Activated CD4-positive, alpha-beta T cell treated with anti-CD3 and anti-CD28 coated beads, Interleukin-2, amount 10 ng/mL, durations not matched to agents 24 days and 14 days (primary cell): ENCODE measurements at regions not wholly inside any gene's neighbourhood (a gene's known extent, or its start where the extent isn't known, plus 50 kb on each side); places are given as distances from the start of the nearest gene placed in this dataset.

Source experiments
- DNase-seq: peaks from one replicate; pipeline ENCODE4 v3.0.0; 2022
- H3K27ac Mint-ChIP-seq: one replicate; pipeline ENCODE4 v1.8.0; 2022; ENCODE audit warnings: mild to moderate bottlenecking, mixed read lengths
- H3K27me3 Mint-ChIP-seq: one replicate; pipeline ENCODE4 v1.8.0; 2022; ENCODE audit warnings: mixed read lengths
- H3K36me3 Mint-ChIP-seq: one replicate; pipeline ENCODE4 v1.8.0; 2022; ENCODE audit warnings: low read depth, mild to moderate bottlenecking, mixed read lengths
- H3K4me1 Mint-ChIP-seq: one replicate; pipeline ENCODE4 v1.8.0; 2021; ENCODE audit warnings: mixed read lengths
- H3K4me3 Mint-ChIP-seq: one replicate; pipeline ENCODE4 v1.8.0; 2022; ENCODE audit warnings: mild to moderate bottlenecking, moderate library complexity, mixed read lengths
- H3K9me3 Mint-ChIP-seq: one replicate; pipeline ENCODE4 v1.8.0; 2021; ENCODE audit warnings: mixed read lengths
- intact Hi-C: fragments of 100-400 bp; cut with micrococcal nuclease; formaldehyde crosslinking; loops from one replicate; pipeline ENCODE4 v1.15.1; 2023

GRCh38 chr2:43139996-43140621, 86.3 kb downstream of the ZFP36L2 start:
- Mint-ChIP-seq H3K27ac (peak overlapping the region; percentile 85), H3K4me1 (peaks cover 63% of the 10 kb centered on the region)

GRCh38 chr2:43139501-43139900, 86.9 kb downstream of the ZFP36L2 start:
- DNase-seq: no peak
- H3K36me3 Mint-ChIP-seq: peaks cover 12% of the 10 kb centered on the region
- peak overlapping the region; percentile 85 for H3K27ac Mint-ChIP-seq
- H3K4me3 Mint-ChIP-seq: peak overlapping the region; percentile 62
- intact Hi-C loops: no loop called here
- H3K9me3 Mint-ChIP-seq: no peaks in the 10 kb centered on the region
- H3K27me3 Mint-ChIP-seq: no peaks in the 10 kb centered on the region
- peaks cover 63% of the 10 kb centered on the region for H3K4me1 Mint-ChIP-seq

More at GRCh38 chr2:43139996-43140621, 86.3 kb downstream of the ZFP36L2 start:
- DNase-seq: peak; percentile 83
- Mint-ChIP-seq H3K27me3 (no peaks in the 10 kb centered on the region), H3K9me3 (no peaks in the 10 kb centered on the region), H3K36me3 (peaks cover 12% of the 10 kb centered on the region), H3K4me3 (peak overlapping the region; percentile 62)
- intact Hi-C loops: loop anchor here (1.0 kb wide), 2 partner anchors 9 kb away; no protein-coding TSS in a partner anchor

- H3K27ac Mint-ChIP-seq: peak overlapping the region; percentile 95
- peaks cover 12% of the 10 kb centered on the region for H3K36me3 Mint-ChIP-seq
- no peaks in the 10 kb centered on the region for H3K27me3 Mint-ChIP-seq
- peak overlapping the region; percentile 57 for H3K4me3 Mint-ChIP-seq
- peak; percentile 63 for DNase-seq
- H3K9me3 Mint-ChIP-seq: no peaks in the 10 kb centered on the region
- H3K4me1 Mint-ChIP-seq: peaks cover 73% of the 10 kb centered on the region
- intact Hi-C loops: no loop called here
Observed at GRCh38 chr2:43138441-43138840, 88.0 kb downstream of the ZFP36L2 start.

- peaks cover 12% of the 10 kb centered on the region for H3K36me3 Mint-ChIP-seq
- peaks cover 72% of the 10 kb centered on the region for H3K4me1 Mint-ChIP-seq
- H3K9me3 Mint-ChIP-seq: no peaks in the 10 kb centered on the region
- DNase-seq: peak; percentile 94
- H3K4me3 Mint-ChIP-seq: peak overlapping the region; percentile 57
- no peaks in the 10 kb centered on the region for H3K27me3 Mint-ChIP-seq
- intact Hi-C loops: loop anchor here (1.0 kb wide), 3 partner anchors 22 to 82 kb away; no protein-coding TSS in a partner anchor
- H3K27ac Mint-ChIP-seq: peak overlapping the region; percentile 95
Observed at GRCh38 chr2:43136876-43137275, 89.5 kb downstream of the ZFP36L2 start.

GRCh38 chr2:43136011-43136799, 90.2 kb downstream of the ZFP36L2 start:
- intact Hi-C loops: no loop called here
- H3K27ac Mint-ChIP-seq: peak overlapping the region; percentile 95
- H3K4me1 Mint-ChIP-seq: peaks cover 76% of the 10 kb centered on the region
- DNase-seq: no peak
- H3K4me3 Mint-ChIP-seq: peak overlapping the region; percentile 57
- H3K27me3 Mint-ChIP-seq: no peaks in the 10 kb centered on the region
- H3K36me3 Mint-ChIP-seq: peaks cover 12% of the 10 kb centered on the region
- H3K9me3 Mint-ChIP-seq: no peaks in the 10 kb centered on the region

- Mint-ChIP-seq H3K27ac (peak overlapping the region; percentile 95), H3K36me3 (peaks cover 12% of the 10 kb centered on the region), H3K4me1 (peaks cover 83% of the 10 kb centered on the region), H3K4me3 (peak overlapping the region; percentile 57), H3K9me3 (no peaks in the 10 kb centered on the region), H3K27me3 (no peaks in the 10 kb centered on the region)
- peak; percentile 70 for DNase-seq
- intact Hi-C loops: no loop called here
Observed at GRCh38 chr2:43135583-43135982, 90.8 kb downstream of the ZFP36L2 start.

GRCh38 chr2:43134571-43134889, 91.9 kb downstream of the ZFP36L2 start:
- Mint-ChIP-seq H3K9me3 (no peaks in the 10 kb centered on the region), H3K4me1 (peaks cover 83% of the 10 kb centered on the region), H3K27ac (peak overlapping the region; percentile 95), H3K27me3 (no peaks in the 10 kb centered on the region), H3K36me3 (peaks cover 7% of the 10 kb centered on the region), H3K4me3 (peak overlapping the region; percentile 64)
- intact Hi-C loops: loop anchor here (5.0 kb wide), 1 partner anchor 322 kb away; no protein-coding TSS in a partner anchor
- no peak for DNase-seq

GRCh38 chr2:43133708-43134570, 92.5 kb downstream of the ZFP36L2 start:
- DNase-seq: peak; percentile 92
- H3K4me3 Mint-ChIP-seq: peak overlapping the region; percentile 64
- H3K36me3 Mint-ChIP-seq: peaks cover 5% of the 10 kb centered on the region
- H3K4me1 Mint-ChIP-seq: peaks cover 86% of the 10 kb centered on the region
- intact Hi-C loops: loop anchor here (5.0 kb wide), 1 partner anchor 322 kb away; no protein-coding TSS in a partner anchor
- H3K9me3 Mint-ChIP-seq: no peaks in the 10 kb centered on the region
- no peaks in the 10 kb centered on the region for H3K27me3 Mint-ChIP-seq
- H3K27ac Mint-ChIP-seq: peak overlapping the region; percentile 92

GRCh38 chr2:43133336-43133707, 93.1 kb downstream of the ZFP36L2 start:
- intact Hi-C loops: loop anchor here (5.0 kb wide), 1 partner anchor 321 kb away; no protein-coding TSS in a partner anchor
- H3K9me3 Mint-ChIP-seq: no peaks in the 10 kb centered on the region
- peak overlapping the region; percentile 92 for H3K27ac Mint-ChIP-seq
- DNase-seq: peak; percentile 72
- H3K27me3 Mint-ChIP-seq: no peaks in the 10 kb centered on the region
- peaks cover 87% of the 10 kb centered on the region for H3K4me1 Mint-ChIP-seq
- H3K36me3 Mint-ChIP-seq: peaks cover 5% of the 10 kb centered on the region
- H3K4me3 Mint-ChIP-seq: peak overlapping the region; percentile 64

GRCh38 chr2:43132683-43133301, 93.6 kb downstream of the ZFP36L2 start:
- H3K4me1 Mint-ChIP-seq: peaks cover 87% of the 10 kb centered on the region
- peak overlapping the region; percentile 64 for H3K4me3 Mint-ChIP-seq
- no peaks in the 10 kb centered on the region for H3K27me3 Mint-ChIP-seq
- peak overlapping the region; percentile 92 for H3K27ac Mint-ChIP-seq
- no peaks in the 10 kb centered on the region for H3K9me3 Mint-ChIP-seq
- peaks cover 5% of the 10 kb centered on the region for H3K36me3 Mint-ChIP-seq
- intact Hi-C loops: loop anchor here (5.0 kb wide), 1 partner anchor 320 kb away; no protein-coding TSS in a partner anchor
- DNase-seq: peak; percentile 79

GRCh38 chr2:43131890-43132682, 94.3 kb downstream of the ZFP36L2 start:
- Mint-ChIP-seq H3K9me3 (no peaks in the 10 kb centered on the region), H3K36me3 (peaks cover 5% of the 10 kb centered on the region), H3K4me1 (peaks cover 86% of the 10 kb centered on the region), H3K27me3 (no peaks in the 10 kb centered on the region), H3K4me3 (peak overlapping the region; percentile 64), H3K27ac (peak overlapping the region; percentile 92)
- peak; percentile 71 for DNase-seq
- intact Hi-C loops: loop anchor here (1.0 to 5.0 kb wide), 11 partner anchors 8 to 463 kb away; partner anchors contain the start of gene ZFP36L2

- intact Hi-C loops: loop anchor here (1.0 to 5.0 kb wide), 11 partner anchors 9 to 464 kb away; partner anchors contain the start of gene ZFP36L2
- H3K4me1 Mint-ChIP-seq: peaks cover 78% of the 10 kb centered on the region
- H3K9me3 Mint-ChIP-seq: no peaks in the 10 kb centered on the region
- H3K27ac Mint-ChIP-seq: peak overlapping the region; percentile 84
- DNase-seq: peak; percentile 93
- no peaks in the 10 kb centered on the region for H3K27me3 Mint-ChIP-seq
- peaks cover 3% of the 10 kb centered on the region for H3K36me3 Mint-ChIP-seq
- H3K4me3 Mint-ChIP-seq: peak overlapping the region; percentile 64
Observed at GRCh38 chr2:43131051-43131889, 95.1 kb downstream of the ZFP36L2 start.
